Peyer's patch (tissue), 4 donors: ENCODE measurements at regions not wholly inside any gene's neighbourhood (a gene's known extent, or its start where the extent isn't known, plus 50 kb on each side); places are given as distances from the start of the nearest gene placed in this dataset.

Experiments
- DNase-seq, 3 donors: peaks; one replicate each; pipeline ENCODE4 v3.0.0-alpha.2; 2017 to 2019
- H3K27ac ChIP-seq, 4 donors: fragments of 200-600 bp; sonication (generic); one replicate each; pipeline ENCODE4 v1.5.1; 2016 to 2019
- H3K27me3 ChIP-seq, 2 donors: fragments of 200-600 bp; sonication (generic); one replicate each; pipeline ENCODE4 v1.5.1; 2019
- H3K36me3 ChIP-seq, 3 donors: fragments of 200-600 bp; sonication (generic); one replicate each; pipeline ENCODE4 v1.5.1; 2016 to 2019
- H3K4me1 ChIP-seq, 4 donors: fragments of 200-600 bp; sonication (generic); one replicate each; pipeline ENCODE4 v1.5.1; 2016 to 2019
- H3K4me3 ChIP-seq, 4 donors: fragments of 200-600 bp; sonication (generic); 1 replicate in 3 of 4; 2 replicates in 1 of 4; pipeline ENCODE4 v1.5.1; 2016 to 2019; ENCODE audit warnings: mild to moderate bottlenecking in 1 of 4
- H3K9me3 ChIP-seq, 4 donors: fragments of 200-600 bp; sonication (generic); one replicate each; pipeline ENCODE4 v1.5.1; 2016 to 2019; ENCODE audit warnings: mild to moderate bottlenecking in 1 of 4
- CTCF ChIP-seq, 6 experiments: fragments of 450-650 bp in 4 of 6; fragments of 200-600 bp in 2 of 6; sonication (generic) in 1 of 6; IDR thresholded peaks; one replicate each; pipeline ENCODE4 v1.5.1; 2017 to 2019; ENCODE audit warnings: antibody characterized with exemption in 6 of 6, mild to moderate bottlenecking in 3 of 6, moderate library complexity in 1 of 6
- POLR2A ChIP-seq, 2 donors: fragments of 450-650 bp; IDR thresholded peaks; one replicate each; pipeline ENCODE4 v1.5.1; 2017; ENCODE audit warnings: antibody characterized with exemption in 2 of 2, mild to moderate bottlenecking in 2 of 2, moderate library complexity in 2 of 2

GRCh38 chr2:194323740-194324139 is 1333.3 kb upstream of the SLC39A10 start:
- Histone ChIP-seq H3K27me3 (no peaks in the 10 kb centered on the region), H3K4me1 (no peaks in the 10 kb centered on the region), H3K36me3 (no peaks in the 10 kb centered on the region), H3K4me3 (no peak overlapping the region), H3K27ac (no peak overlapping the region), H3K9me3 (no peaks in the 10 kb centered on the region)
- no peak for DNase-seq
- no peak for TF ChIP-seq POLR2A (IDR thresholded peaks at IDR 0.05)

- TF ChIP-seq CTCF (IDR thresholded peaks at IDR 0.05): no peak
- TF ChIP-seq POLR2A (IDR thresholded peaks at IDR 0.05): no peak
- H3K27ac ChIP-seq: no peak overlapping the region
- DNase-seq: no peak
- no peaks in the 10 kb centered on the region for H3K27me3 ChIP-seq
- H3K36me3 ChIP-seq: no peaks in the 10 kb centered on the region
- H3K9me3 ChIP-seq: no peaks in the 10 kb centered on the region
- H3K4me3 ChIP-seq: no peak overlapping the region
- H3K4me1 ChIP-seq: no peaks in the 10 kb centered on the region
Observed at GRCh38 chr2:194320520-194320919, 1336.5 kb upstream of the SLC39A10 start.

GRCh38 chr2:194319222-194319992 is 1337.6 kb upstream of the SLC39A10 start:
- Histone ChIP-seq H3K4me3 (no peak overlapping the region), H3K27ac (no peak overlapping the region), H3K27me3 (no peaks in the 10 kb centered on the region), H3K4me1 (no peaks in the 10 kb centered on the region), H3K9me3 (no peaks in the 10 kb centered on the region), H3K36me3 (no peaks in the 10 kb centered on the region)
- no peak for DNase-seq
- TF ChIP-seq CTCF (IDR thresholded peaks at IDR 0.05) (no peak), POLR2A (IDR thresholded peaks at IDR 0.05) (no peak)

GRCh38 chr2:194314042-194314441 is 1343.0 kb upstream of the SLC39A10 start:
- no peak overlapping the region for H3K27ac ChIP-seq
- no peaks in the 10 kb centered on the region for H3K9me3 ChIP-seq
- TF ChIP-seq POLR2A (IDR thresholded peaks at IDR 0.05) (no peak), CTCF (IDR thresholded peaks at IDR 0.05) (no peak)

GRCh38 chr2:194304191-194304590 is 1352.8 kb upstream of the SLC39A10 start:
- DNase-seq: no peak
- H3K27ac ChIP-seq: no peak overlapping the region
- H3K9me3 ChIP-seq: no peaks in the 10 kb centered on the region
- TF ChIP-seq POLR2A (IDR thresholded peaks at IDR 0.05) (no peak), CTCF (IDR thresholded peaks at IDR 0.05) (no peak)
- no peaks in the 10 kb centered on the region for H3K4me1 ChIP-seq
- no peaks in the 10 kb centered on the region for H3K36me3 ChIP-seq
- H3K4me3 ChIP-seq: no peak overlapping the region
- no peaks in the 10 kb centered on the region for H3K27me3 ChIP-seq

More at GRCh38 chr2:194314042-194314441, 1343.0 kb upstream of the SLC39A10 start:
- DNase-seq: no peak
- Histone ChIP-seq H3K4me3 (no peak overlapping the region), H3K27me3 (no peaks in the 10 kb centered on the region), H3K4me1 (no peaks in the 10 kb centered on the region), H3K36me3 (no peaks in the 10 kb centered on the region)

- no peaks in the 10 kb centered on the region for H3K9me3 ChIP-seq
- no peak overlapping the region for H3K4me3 ChIP-seq
- no peaks in the 10 kb centered on the region for H3K27me3 ChIP-seq
- DNase-seq: no peak
- H3K27ac ChIP-seq: no peak overlapping the region
- no peak for TF ChIP-seq CTCF (IDR thresholded peaks at IDR 0.05)
- no peak for TF ChIP-seq POLR2A (IDR thresholded peaks at IDR 0.05)
- H3K36me3 ChIP-seq: no peaks in the 10 kb centered on the region
- no peaks in the 10 kb centered on the region for H3K4me1 ChIP-seq
Observed at GRCh38 chr2:194301946-194302345, 1355.1 kb upstream of the SLC39A10 start.
